NT2/D1 (cell line): ENCODE measurements at regions not wholly inside any gene's neighbourhood (a gene's known extent, or its start where the extent isn't known, plus 50 kb on each side); places are given as distances from the start of the nearest gene placed in this dataset.

Experiments used
- DNase-seq: peaks from one replicate; pipeline ENCODE4 v3.0.0-alpha.2; 2011; ENCODE audit warnings: low read depth, low spot score
- H3K27me3 ChIP-seq: 2 replicates; pipeline ENCODE4 v1.6.0; 2011; ENCODE audit warnings: mild to moderate bottlenecking; ENCODE audit not compliant: insufficient read length, insufficient read depth
- H3K36me3 ChIP-seq: 2 replicates; pipeline ENCODE4 v1.6.1; 2011; ENCODE audit warnings: mild to moderate bottlenecking, low read length, mixed read lengths; ENCODE audit not compliant: insufficient read depth, insufficient read length
- H3K4me1 ChIP-seq: 2 replicates; pipeline ENCODE4 v1.5.1; 2011; ENCODE audit not compliant: insufficient read depth, insufficient read length
- H3K4me3 ChIP-seq: 2 replicates; pipeline ENCODE4 v1.5.1; 2011; ENCODE audit warnings: low read depth; ENCODE audit not compliant: insufficient read length
- H3K9ac ChIP-seq: 2 replicates; pipeline ENCODE4 v1.6.0; 2011; ENCODE audit warnings: low read depth; ENCODE audit not compliant: insufficient read length
- H3K9me3 ChIP-seq: 2 replicates; pipeline ENCODE4 v1.5.1; 2011; ENCODE audit warnings: mild to moderate bottlenecking, low read length; ENCODE audit not compliant: insufficient read depth
- SUZ12 ChIP-seq: IDR thresholded peaks from 2 replicates; pipeline ENCODE4 v1.6.1; 2011; ENCODE audit not compliant: insufficient read length, insufficient read depth; ENCODE audit errors: extremely low read depth
- YY1 ChIP-seq: IDR thresholded peaks from 2 replicates; pipeline ENCODE4 v1.6.1; 2011; ENCODE audit not compliant: insufficient read length, insufficient read depth
- ZNF274 ChIP-seq: IDR thresholded peaks from 2 replicates; pipeline ENCODE4 v1.6.1; 2011; ENCODE audit warnings: mild to moderate bottlenecking, low read depth, low read length

DNA sequence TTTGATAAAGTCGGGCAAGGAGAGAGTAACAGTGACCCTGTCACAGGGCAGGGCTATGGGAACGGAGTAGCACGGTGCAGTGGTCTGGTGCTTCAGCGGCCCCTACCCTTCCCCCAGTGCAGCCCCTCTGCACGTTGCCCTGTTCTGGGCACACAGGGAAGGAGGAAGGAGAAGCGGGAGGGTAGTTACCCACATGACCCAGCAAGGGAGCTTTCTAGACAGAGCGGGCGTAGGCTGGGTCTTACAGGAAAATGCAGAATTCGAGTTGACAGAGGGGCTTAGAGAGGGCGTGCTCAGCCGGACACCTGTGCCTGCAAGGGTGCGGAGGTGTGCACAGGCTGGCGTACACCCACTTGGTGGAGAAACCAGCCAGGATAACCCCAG is 341.2 kb downstream of the NPHP4 start:
- Histone ChIP-seq H3K36me3 (no peaks in the 10 kb centered on the region), H3K9me3 (peaks cover 4% of the 10 kb centered on the region; the same call in 1 of the 2 replicates), H3K4me3 (no peak overlapping the region), H3K4me1 (peaks cover 6% of the 10 kb centered on the region), H3K27me3 (no peaks in the 10 kb centered on the region), H3K9ac (no peak overlapping the region)
- TF ChIP-seq SUZ12 (no peak), ZNF274 (no peak), YY1 (no peak)
- DNase-seq: no peak

DNA sequence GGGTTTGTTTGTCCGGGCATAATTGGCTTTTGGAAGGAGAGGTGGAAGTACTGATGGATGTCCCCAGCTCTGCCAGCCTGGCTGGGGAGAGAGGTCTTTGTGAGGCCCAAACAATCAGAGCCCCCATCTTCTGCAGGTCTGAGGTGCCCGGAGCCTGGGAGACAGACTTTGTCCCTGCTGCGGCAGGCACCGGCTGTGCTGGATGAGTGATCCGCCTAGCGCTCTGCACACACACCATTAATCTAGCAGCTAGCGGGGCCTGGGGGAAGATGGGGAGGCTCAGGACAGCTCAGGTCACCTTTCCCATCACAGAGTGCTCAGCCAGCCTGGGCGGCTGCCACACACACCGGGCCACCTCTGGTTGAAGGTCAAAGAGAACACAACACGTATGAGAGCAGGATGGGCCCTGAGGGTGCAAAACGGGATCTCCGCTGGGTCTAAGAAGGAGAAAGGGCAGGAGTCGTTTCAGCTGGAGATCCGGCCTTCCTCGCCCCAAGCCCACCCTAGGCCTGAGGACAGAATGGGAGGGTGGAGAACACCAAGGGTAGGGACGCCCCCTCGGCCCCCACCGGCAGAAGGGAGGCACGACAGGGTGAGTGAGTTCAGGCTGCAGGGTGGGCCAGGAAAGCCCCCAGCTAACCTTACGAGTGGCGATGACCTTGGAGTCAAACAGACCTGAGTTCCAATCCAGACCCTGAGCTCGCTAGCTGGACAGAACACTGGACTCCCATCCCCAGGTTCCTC is 341.8 kb downstream of the NPHP4 start:
- no peak overlapping the region for H3K4me3 ChIP-seq
- H3K4me1 ChIP-seq: peaks cover 6% of the 10 kb centered on the region
- H3K27me3 ChIP-seq: no peaks in the 10 kb centered on the region
- H3K9ac ChIP-seq: no peak overlapping the region
- DNase-seq: no peak
- H3K36me3 ChIP-seq: no peaks in the 10 kb centered on the region
- H3K9me3 ChIP-seq: peaks cover 10% of the 10 kb centered on the region; the same call in 1 of the 2 replicates
- TF ChIP-seq SUZ12 (no peak), ZNF274 (no peak), YY1 (no peak)

DNA sequence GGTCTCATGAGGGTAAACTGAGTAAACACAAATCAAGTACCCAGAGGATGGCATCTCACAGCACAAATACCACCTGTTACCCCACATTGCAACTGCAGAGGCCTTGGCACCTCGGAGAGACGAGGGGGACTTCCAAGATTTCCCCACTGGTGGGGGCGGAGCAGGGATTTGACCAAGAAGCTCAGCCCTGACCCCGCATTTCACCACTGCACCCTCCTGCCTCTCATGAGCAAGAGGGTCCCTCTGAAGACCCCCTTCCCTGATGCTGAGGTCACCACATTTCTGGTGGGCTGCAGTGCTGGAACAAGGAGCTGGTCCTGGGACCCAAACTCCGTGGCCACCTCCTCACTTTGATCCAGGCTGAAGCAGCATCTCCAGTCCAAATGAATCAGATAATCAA is 342.4 kb downstream of the NPHP4 start:
- Histone ChIP-seq H3K4me3 (no peak overlapping the region), H3K36me3 (no peaks in the 10 kb centered on the region), H3K27me3 (no peaks in the 10 kb centered on the region), H3K4me1 (peaks cover 6% of the 10 kb centered on the region), H3K9me3 (peaks cover 16% of the 10 kb centered on the region; the same call in 1 of the 2 replicates), H3K9ac (no peak overlapping the region)
- no peak for TF ChIP-seq SUZ12
- no peak for TF ChIP-seq ZNF274
- no peak for TF ChIP-seq YY1
- no peak for DNase-seq

DNA sequence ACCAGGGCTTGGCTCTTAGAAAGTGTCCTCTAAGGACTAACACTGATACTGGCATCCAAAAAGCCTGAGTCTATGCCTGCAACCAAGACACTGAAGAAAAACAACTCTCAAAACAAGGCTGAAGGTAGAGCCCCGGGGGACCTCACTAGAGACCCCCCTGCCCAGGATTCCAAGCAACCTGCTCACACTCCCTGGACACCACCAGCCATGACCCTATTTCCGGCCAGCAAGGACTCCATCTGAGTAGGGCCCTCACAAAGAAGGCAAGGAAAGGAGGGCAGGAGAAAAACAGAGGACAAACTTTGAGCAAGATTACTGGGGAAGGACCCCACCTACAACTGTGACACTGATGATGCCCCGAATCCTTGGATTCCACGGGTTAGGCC is 343.1 kb downstream of the NPHP4 start:
- Histone ChIP-seq H3K4me3 (no peak overlapping the region), H3K9me3 (peaks cover 21% of the 10 kb centered on the region; the same call in 1 of the 2 replicates), H3K27me3 (no peaks in the 10 kb centered on the region), H3K36me3 (no peaks in the 10 kb centered on the region), H3K4me1 (peaks cover 6% of the 10 kb centered on the region), H3K9ac (no peak overlapping the region)
- DNase-seq: no peak
- TF ChIP-seq YY1 (no peak), ZNF274 (no peak), SUZ12 (no peak)

DNA sequence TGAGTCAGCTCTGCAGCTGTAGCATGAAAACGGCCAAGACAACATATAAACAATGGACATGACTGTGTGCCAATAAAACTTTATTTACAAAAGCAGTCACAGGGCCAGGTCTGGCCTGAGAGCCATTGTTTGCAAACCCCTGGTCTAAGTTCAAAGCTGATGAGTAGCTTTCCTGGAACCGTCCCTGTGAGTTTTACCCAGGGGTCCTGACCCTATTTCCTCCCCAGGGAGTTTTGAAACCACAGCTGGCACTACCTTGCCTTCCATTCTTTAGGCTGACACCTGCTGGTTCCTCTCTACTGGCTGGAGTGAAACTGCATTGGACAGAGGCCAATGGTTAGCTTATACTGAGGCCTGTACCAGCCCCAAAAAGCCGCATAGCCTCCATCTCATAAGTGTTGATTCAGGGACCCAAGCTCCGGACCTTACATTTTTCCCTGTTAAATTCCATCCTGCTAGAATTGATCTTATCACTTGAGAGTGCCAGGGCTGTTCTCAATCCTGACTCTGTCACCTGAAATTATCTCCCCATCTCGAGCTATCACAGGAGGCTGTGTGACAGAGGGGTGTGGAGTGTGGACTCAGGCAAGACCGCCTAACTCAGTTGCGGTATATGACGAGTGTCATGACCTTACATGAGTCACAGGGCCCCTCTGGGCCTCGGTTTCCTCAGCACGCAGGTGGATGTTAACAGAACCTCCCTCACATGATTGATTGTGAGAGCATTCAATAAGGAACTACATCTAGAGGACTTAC is 343.6 kb downstream of the NPHP4 start:
- no peaks in the 10 kb centered on the region for H3K27me3 ChIP-seq
- DNase-seq: no peak

DNA sequence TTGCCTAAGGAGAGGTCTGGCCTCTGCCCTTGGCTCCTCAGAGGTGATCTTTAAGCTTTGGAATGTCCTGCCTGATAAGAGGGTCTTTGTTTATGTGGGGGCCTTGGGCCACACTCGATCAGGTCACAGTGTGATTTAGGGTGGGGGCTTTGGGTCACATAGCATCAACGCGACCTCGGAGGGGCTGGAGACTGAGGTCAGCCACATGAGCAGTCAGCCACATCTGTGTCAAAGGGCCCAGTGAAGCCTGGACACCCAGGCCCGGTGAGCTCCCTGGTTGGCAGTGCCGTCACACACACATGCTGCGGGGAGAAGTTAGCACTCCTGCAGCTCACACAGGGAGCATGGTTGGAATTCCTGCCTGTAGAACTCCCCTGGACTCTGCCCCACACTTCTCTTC is 345.0 kb downstream of the NPHP4 start:
- Histone ChIP-seq H3K9me3 (peaks cover 21% of the 10 kb centered on the region; the same call in 1 of the 2 replicates), H3K4me3 (no peak overlapping the region), H3K4me1 (peaks cover 6% of the 10 kb centered on the region), H3K36me3 (no peaks in the 10 kb centered on the region), H3K9ac (no peak overlapping the region), H3K27me3 (no peaks in the 10 kb centered on the region)
- no peak for TF ChIP-seq YY1
- no peak for DNase-seq

More for the DNA sequence above, 343.6 kb downstream of the NPHP4 start:
- TF ChIP-seq YY1: no peak
- no peak for TF ChIP-seq ZNF274
- TF ChIP-seq SUZ12: no peak
- no peak overlapping the region for H3K4me3 ChIP-seq
- H3K4me1 ChIP-seq: peaks cover 6% of the 10 kb centered on the region
- no peaks in the 10 kb centered on the region for H3K36me3 ChIP-seq
- peaks cover 21% of the 10 kb centered on the region; the same call in 1 of the 2 replicates for H3K9me3 ChIP-seq
- no peak overlapping the region for H3K9ac ChIP-seq

DNA sequence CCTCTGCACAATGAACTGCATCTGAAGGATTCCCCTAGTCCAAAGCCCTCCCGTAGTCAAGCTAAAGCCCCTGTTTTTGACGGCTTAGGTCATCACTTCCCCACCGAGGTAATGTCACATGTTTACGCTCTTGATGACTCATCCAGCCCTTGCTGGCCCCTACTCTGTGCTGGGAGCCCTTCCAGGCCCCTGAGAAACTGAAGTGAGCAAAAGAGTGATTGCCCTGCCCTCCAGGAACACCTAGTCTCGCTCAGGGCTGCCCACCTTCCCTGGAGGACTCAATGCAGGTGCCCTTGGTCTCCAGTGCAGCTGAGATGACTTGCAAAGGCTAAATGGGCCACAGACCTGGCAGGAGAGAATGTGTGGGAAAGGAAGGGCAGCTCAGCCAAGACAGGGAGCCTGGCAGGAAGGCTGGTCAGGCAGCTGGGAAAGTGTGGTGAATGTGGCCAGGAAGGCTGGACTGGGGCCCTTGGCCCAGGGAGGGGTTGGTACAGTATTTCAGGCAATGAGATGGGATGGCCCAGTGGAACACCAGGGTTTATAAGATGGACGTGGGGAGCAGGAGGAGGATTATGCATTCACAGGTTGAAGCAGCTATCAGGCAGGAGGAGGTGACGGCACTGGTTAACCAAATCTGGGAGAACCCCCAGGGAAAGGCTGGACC is 345.6 kb downstream of the NPHP4 start:
- Histone ChIP-seq H3K9ac (no peak overlapping the region), H3K36me3 (no peaks in the 10 kb centered on the region), H3K27me3 (no peaks in the 10 kb centered on the region), H3K4me3 (no peak overlapping the region), H3K4me1 (peaks cover 6% of the 10 kb centered on the region), H3K9me3 (peaks cover 21% of the 10 kb centered on the region; the same call in 1 of the 2 replicates)
- no peak for TF ChIP-seq ZNF274
- no peak for TF ChIP-seq SUZ12
- no peak for TF ChIP-seq YY1
- DNase-seq: no peak
